ENCODE measurements at regions not wholly inside any gene's neighbourhood (a gene's known extent, or its start where the extent isn't known, plus 50 kb on each side); places are given as distances from the start of the nearest gene placed in this dataset.

DNA sequence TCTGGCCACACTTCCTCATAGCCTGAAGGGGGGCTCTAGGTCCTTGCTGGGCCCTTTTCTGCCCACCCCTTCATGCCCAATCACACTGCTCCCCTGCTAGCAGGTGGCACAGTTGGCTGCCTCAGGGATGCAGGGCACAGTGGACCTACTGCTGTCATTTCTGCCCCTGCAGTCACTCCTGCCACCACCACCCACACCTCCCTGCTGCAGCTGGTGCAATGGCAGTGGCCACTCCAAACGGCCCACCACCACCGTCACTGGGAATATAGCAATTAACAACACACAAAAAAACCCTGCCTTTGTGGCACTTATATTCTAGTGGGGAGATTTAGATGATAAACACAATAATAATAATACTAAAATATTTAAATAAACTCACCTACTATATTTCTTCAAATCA lies 162.4 kb upstream of the DUSP10 start:
- ChIA-PET POLR2A (no interaction called here), CTCF (no interaction called here)
- Histone ChIP-seq H3K9me3 (ENCODE audit: control insufficient read depth in 2 of 3, low read length in 3 of 3) (no peaks in the 10 kb centered on the region), H3K4me3 (ENCODE audit: low read length) (no peak overlapping the region), H3K36me3 (ENCODE audit: control insufficient read depth in 2 of 3, insufficient read depth in 3 of 3, low read length in 3 of 3) (no peaks in the 10 kb centered on the region), H3K27ac (ENCODE audit: low read depth, low read length) (no peak overlapping the region), H3K27me3 (ENCODE audit: control insufficient read depth in 2 of 2, insufficient read depth in 2 of 2, low read length in 2 of 2) (no peaks in the 10 kb centered on the region), H3K4me1 (ENCODE audit: control insufficient read depth in 2 of 2, insufficient read depth in 2 of 2, low read length in 2 of 2) (no peaks in the 10 kb centered on the region)
- ATAC-seq (no peak), DNase-seq (no peak)
- H3K4me1 Mint-ChIP-seq, result no peaks in the 10 kb centered on the region
- H3K4me3 Mint-ChIP-seq, result no peak overlapping the region
- H3K27me3 Mint-ChIP-seq, result peaks cover 0 to 11% (median 1%) of the 10 kb centered on the region in 5 donors
- no peaks in the 10 kb centered on the region for H3K9me3 Mint-ChIP-seq
- intact Hi-C loops (cut with micrococcal nuclease), result no loop called here
- peaks cover 0 to 4% (median 0%) of the 10 kb centered on the region in 5 donors for H3K36me3 Mint-ChIP-seq
- no peak overlapping the region for H3K27ac Mint-ChIP-seq

DNA sequence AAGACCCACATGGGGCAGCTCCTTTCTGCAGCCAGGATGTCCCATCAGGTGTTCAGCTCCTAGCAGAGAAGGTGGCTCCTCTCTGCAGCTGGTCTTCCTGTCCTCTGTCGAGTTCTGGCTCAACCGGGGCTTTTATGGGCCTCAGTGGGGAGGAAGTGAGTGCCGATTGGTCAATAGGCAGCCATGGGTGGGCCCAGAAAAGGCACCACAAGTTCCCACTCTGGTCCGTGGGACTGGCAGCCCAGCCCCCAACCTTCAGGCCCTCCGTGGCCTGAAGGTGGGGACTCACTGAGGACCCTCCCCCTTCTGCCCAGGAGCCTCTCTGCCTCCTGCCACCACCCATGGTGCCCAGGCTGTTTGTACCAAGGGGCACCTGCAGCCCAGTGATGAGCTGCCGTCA lies 161.7 kb upstream of the DUSP10 start:
- no peak overlapping the region for H3K4me3 ChIP-seq (ENCODE audit: low read length)
- H3K9me3 ChIP-seq (ENCODE audit: control insufficient read depth in 2 of 3, low read length in 3 of 3), result no peaks in the 10 kb centered on the region
- ChIA-PET POLR2A (no interaction called here), CTCF (no interaction called here)
- H3K27ac ChIP-seq (ENCODE audit: low read depth, low read length), result no peak overlapping the region
- H3K36me3 ChIP-seq (ENCODE audit: control insufficient read depth in 2 of 3, insufficient read depth in 3 of 3, low read length in 3 of 3), result no peaks in the 10 kb centered on the region
- H3K4me1 Mint-ChIP-seq, result no peaks in the 10 kb centered on the region
- no peaks in the 10 kb centered on the region for H3K4me1 ChIP-seq (ENCODE audit: control insufficient read depth in 2 of 2, insufficient read depth in 2 of 2, low read length in 2 of 2)
- intact Hi-C loops (cut with micrococcal nuclease), result no loop called here
- peaks cover 0 to 4% (median 0%) of the 10 kb centered on the region in 5 donors for H3K36me3 Mint-ChIP-seq
- H3K27me3 Mint-ChIP-seq, result peaks cover 0 to 11% (median 0%) of the 10 kb centered on the region in 5 donors
- DNase-seq (no peak), ATAC-seq (no peak)
- H3K9me3 Mint-ChIP-seq, result no peaks in the 10 kb centered on the region
- H3K27me3 ChIP-seq (ENCODE audit: control insufficient read depth in 2 of 2, insufficient read depth in 2 of 2, low read length in 2 of 2), result no peaks in the 10 kb centered on the region
- no peak overlapping the region for H3K27ac Mint-ChIP-seq
- no peak overlapping the region for H3K4me3 Mint-ChIP-seq

DNA sequence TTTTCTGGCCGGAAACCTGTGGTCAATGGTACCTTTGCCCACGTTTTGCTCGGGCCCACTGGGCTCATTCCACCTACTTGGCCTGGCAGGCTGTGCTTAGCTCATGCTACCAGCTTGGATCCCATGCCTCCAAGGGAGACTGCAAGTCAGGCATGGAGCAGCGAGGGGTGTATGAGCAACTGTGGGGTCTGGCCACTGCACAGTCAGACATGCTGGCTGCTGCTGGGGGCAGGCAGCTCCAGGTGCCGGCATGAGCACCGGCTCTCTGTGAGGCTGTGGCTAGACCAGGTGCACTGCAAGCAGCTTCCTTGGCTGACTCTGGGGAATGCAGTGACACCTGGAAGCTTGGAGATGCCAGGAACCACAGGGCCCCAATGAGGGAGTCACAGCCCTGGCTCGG lies 161.1 kb upstream of the DUSP10 start:
- CTCF ChIA-PET, result no interaction called here
- no peaks in the 10 kb centered on the region for H3K9me3 ChIP-seq (ENCODE audit: control insufficient read depth in 2 of 3, low read length in 3 of 3)
- intact Hi-C loops (cut with micrococcal nuclease), result no loop called here

DNA sequence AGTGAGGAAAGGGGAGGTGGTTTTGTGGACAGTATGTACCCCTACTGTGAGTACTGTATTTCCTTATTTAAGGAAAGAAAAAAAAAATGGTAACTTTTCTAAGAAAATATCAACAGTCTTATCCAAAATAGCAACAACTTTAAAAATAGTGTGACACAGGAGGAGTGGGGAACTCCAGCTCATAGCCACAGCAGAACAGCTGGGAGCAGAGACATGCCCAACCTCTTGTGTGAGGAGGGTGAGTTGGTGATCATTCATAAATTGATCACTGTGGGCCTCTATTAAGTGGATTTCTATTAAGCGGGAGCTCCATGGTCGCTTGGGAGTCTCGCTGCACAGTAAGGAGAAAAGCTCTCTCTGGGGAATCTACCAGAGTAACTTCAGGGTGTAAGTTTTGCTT lies 158.8 kb upstream of the DUSP10 start:
- H3K27me3 ChIP-seq (ENCODE audit: control insufficient read depth in 2 of 2, insufficient read depth in 2 of 2, low read length in 2 of 2), result no peaks in the 10 kb centered on the region
- DNase-seq (no peak), ATAC-seq (no peak)
- peaks cover 0 to 4% (median 0%) of the 10 kb centered on the region in 5 donors for H3K36me3 Mint-ChIP-seq
- POLR2A ChIA-PET, result no interaction called here
- no peak overlapping the region for H3K27ac ChIP-seq (ENCODE audit: low read depth, low read length)
- H3K4me3 Mint-ChIP-seq, result no peak overlapping the region
- no peak overlapping the region for H3K4me3 ChIP-seq (ENCODE audit: low read length)
- peaks cover 0 to 15% (median 3%) of the 10 kb centered on the region in 5 donors for H3K27me3 Mint-ChIP-seq
- intact Hi-C loops (cut with micrococcal nuclease), result no loop called here
- no peaks in the 10 kb centered on the region for H3K9me3 Mint-ChIP-seq
- no peaks in the 10 kb centered on the region for H3K9me3 ChIP-seq (ENCODE audit: control insufficient read depth in 2 of 3, low read length in 3 of 3)
- H3K27ac Mint-ChIP-seq, result no peak overlapping the region
- H3K4me1 Mint-ChIP-seq, result no peaks in the 10 kb centered on the region
- H3K36me3 ChIP-seq (ENCODE audit: control insufficient read depth in 2 of 3, insufficient read depth in 3 of 3, low read length in 3 of 3), result no peaks in the 10 kb centered on the region
- H3K4me1 ChIP-seq (ENCODE audit: control insufficient read depth in 2 of 2, insufficient read depth in 2 of 2, low read length in 2 of 2), result no peaks in the 10 kb centered on the region
- CTCF ChIA-PET, result interaction anchor here (0.6 kb wide), 1 partner anchor 540 kb away, joined by 3 read pairs; no protein-coding TSS in a partner anchor

More for the DNA sequence above, 161.1 kb upstream of the DUSP10 start:
- Mint-ChIP-seq H3K4me3 (no peak overlapping the region), H3K4me1 (no peaks in the 10 kb centered on the region), H3K9me3 (no peaks in the 10 kb centered on the region), H3K27ac (no peak overlapping the region), H3K27me3 (peaks cover 0 to 6% (median 2%) of the 10 kb centered on the region in 5 donors), H3K36me3 (peaks cover 0 to 4% (median 0%) of the 10 kb centered on the region in 5 donors)
- POLR2A ChIA-PET, result no interaction called here
- no peak for ATAC-seq
- no peaks in the 10 kb centered on the region for H3K27me3 ChIP-seq (ENCODE audit: control insufficient read depth in 2 of 2, insufficient read depth in 2 of 2, low read length in 2 of 2)
- H3K4me3 ChIP-seq (ENCODE audit: low read length), result no peak overlapping the region
- no peak for DNase-seq
- no peaks in the 10 kb centered on the region for H3K4me1 ChIP-seq (ENCODE audit: control insufficient read depth in 2 of 2, insufficient read depth in 2 of 2, low read length in 2 of 2)
- H3K27ac ChIP-seq (ENCODE audit: low read depth, low read length), result no peak overlapping the region
- no peaks in the 10 kb centered on the region for H3K36me3 ChIP-seq (ENCODE audit: control insufficient read depth in 2 of 3, insufficient read depth in 3 of 3, low read length in 3 of 3)

DNA sequence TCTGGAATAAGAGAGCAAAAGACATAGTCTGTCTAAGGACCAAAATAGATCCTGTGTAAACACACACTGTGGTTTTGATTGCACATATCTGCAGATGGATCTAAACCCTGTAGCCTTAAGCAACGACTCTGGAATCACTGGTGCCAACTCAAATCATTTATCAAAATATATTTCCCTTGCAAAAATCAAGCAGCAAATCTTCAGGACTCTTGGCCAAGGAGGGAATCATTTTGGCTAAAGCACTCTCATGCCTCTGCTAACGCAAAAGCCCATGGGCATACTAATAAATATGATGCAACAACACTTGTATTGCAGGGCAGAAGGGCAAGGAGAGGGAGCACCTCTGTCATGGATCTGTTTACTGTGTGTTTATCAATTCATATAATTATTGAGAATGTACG lies 155.4 kb upstream of the DUSP10 start:
- ChIA-PET CTCF (no interaction called here), POLR2A (no interaction called here)
- Histone ChIP-seq H3K27me3 (ENCODE audit: control insufficient read depth in 2 of 2, insufficient read depth in 2 of 2, low read length in 2 of 2) (no peaks in the 10 kb centered on the region), H3K4me1 (ENCODE audit: control insufficient read depth in 2 of 2, insufficient read depth in 2 of 2, low read length in 2 of 2) (no peaks in the 10 kb centered on the region), H3K4me3 (ENCODE audit: low read length) (no peak overlapping the region), H3K9me3 (ENCODE audit: control insufficient read depth in 2 of 3, low read length in 3 of 3) (no peaks in the 10 kb centered on the region), H3K27ac (ENCODE audit: low read depth, low read length) (no peak overlapping the region), H3K36me3 (ENCODE audit: control insufficient read depth in 2 of 3, insufficient read depth in 3 of 3, low read length in 3 of 3) (no peaks in the 10 kb centered on the region)
- ATAC-seq (no peak), DNase-seq (no peak)
- intact Hi-C loops (cut with micrococcal nuclease), result no loop called here
- no peak overlapping the region for H3K4me3 Mint-ChIP-seq
- H3K27me3 Mint-ChIP-seq, result peaks cover 0 to 28% (median 0%) of the 10 kb centered on the region in 5 donors
- no peaks in the 10 kb centered on the region for H3K36me3 Mint-ChIP-seq
- no peaks in the 10 kb centered on the region for H3K4me1 Mint-ChIP-seq
- H3K27ac Mint-ChIP-seq, result no peak overlapping the region
- H3K9me3 Mint-ChIP-seq, result peaks cover 0 to 3% (median 0%) of the 10 kb centered on the region in 11 donors

DNA sequence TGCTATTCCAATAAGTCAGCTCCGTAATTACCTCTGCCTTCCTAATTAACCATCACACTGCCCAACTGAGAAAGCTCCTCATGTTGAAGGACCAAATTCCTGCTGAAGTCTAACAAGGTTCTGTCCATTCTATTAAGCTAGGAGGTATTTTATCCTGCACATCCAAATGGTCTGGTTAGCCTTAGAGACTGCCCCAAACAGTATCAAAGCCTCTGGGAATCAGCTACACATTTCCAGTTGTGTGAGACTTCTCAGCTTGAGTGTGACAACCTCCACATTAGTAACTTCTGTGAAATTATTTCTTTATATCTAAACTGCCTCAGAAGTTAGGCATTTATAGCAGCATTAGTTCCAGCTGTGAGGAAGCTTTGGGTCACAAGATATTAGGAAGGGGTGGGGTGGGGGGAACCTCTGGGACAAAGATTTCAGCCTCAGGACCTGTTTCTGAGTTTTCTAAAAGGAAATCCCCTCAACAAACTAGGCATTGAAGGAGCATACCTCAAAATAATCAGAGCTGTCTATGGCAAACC lies 150.5 kb upstream of the DUSP10 start:
- Mint-ChIP-seq H3K4me1 (peaks cover 0 to 5% (median 0%) of the 10 kb centered on the region in 7 donors), H3K36me3 (no peaks in the 10 kb centered on the region), H3K4me3 (no peak overlapping the region), H3K27ac (no peak overlapping the region), H3K27me3 (peaks cover 0 to 38% (median 12%) of the 10 kb centered on the region in 5 donors), H3K9me3 (peaks cover 0 to 3% (median 0%) of the 10 kb centered on the region in 11 donors)
- Histone ChIP-seq H3K27ac (ENCODE audit: low read depth, low read length) (no peak overlapping the region), H3K9me3 (ENCODE audit: control insufficient read depth in 2 of 3, low read length in 3 of 3) (no peaks in the 10 kb centered on the region), H3K4me3 (ENCODE audit: low read length) (no peak overlapping the region), H3K27me3 (ENCODE audit: control insufficient read depth in 2 of 2, insufficient read depth in 2 of 2, low read length in 2 of 2) (no peaks in the 10 kb centered on the region), H3K36me3 (ENCODE audit: control insufficient read depth in 2 of 3, insufficient read depth in 3 of 3, low read length in 3 of 3) (no peaks in the 10 kb centered on the region), H3K4me1 (ENCODE audit: control insufficient read depth in 2 of 2, insufficient read depth in 2 of 2, low read length in 2 of 2) (no peaks in the 10 kb centered on the region)
- POLR2A ChIA-PET, result no interaction called here
- ATAC-seq (no peak), DNase-seq (no peak)
- CTCF ChIA-PET, result no interaction called here
- intact Hi-C loops (cut with micrococcal nuclease), result loop anchor here in 1 of 2 donors (5.0 kb wide), 1 partner anchor 415 kb away; no protein-coding TSS in a partner anchor

DNA sequence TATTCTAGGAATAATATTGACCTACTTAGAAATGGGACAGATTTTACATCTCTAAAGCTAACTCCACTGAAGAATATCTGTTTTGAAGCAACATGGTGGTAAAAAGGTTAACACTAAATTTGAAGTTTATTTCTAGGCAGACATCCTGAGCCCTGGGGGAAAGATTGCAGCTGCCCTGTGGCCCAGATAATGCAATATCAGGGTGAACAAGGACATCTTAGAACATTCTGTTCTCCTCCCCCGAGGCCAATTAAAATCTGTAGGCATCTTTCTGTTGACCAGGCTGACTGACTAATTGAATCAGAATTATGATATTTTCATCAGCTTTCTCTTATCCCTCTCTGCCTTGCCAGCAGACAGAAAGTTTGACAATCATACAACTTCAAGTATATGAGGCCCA lies 149.8 kb upstream of the DUSP10 start:
- no peak overlapping the region for H3K4me3 ChIP-seq (ENCODE audit: low read length)
- ATAC-seq, result no peak
- no peak overlapping the region for H3K27ac ChIP-seq (ENCODE audit: low read depth, low read length)
- intact Hi-C loops (cut with micrococcal nuclease), result loop anchor here in 1 of 2 donors (5.0 kb wide), 1 partner anchor 414 kb away; no protein-coding TSS in a partner anchor
- peaks cover 0 to 3% (median 0%) of the 10 kb centered on the region in 11 donors for H3K9me3 Mint-ChIP-seq
- no peak for DNase-seq
- no peak overlapping the region for H3K27ac Mint-ChIP-seq
- H3K4me1 ChIP-seq (ENCODE audit: control insufficient read depth in 2 of 2, insufficient read depth in 2 of 2, low read length in 2 of 2), result no peaks in the 10 kb centered on the region
- H3K4me1 Mint-ChIP-seq, result peaks cover 0 to 5% (median 0%) of the 10 kb centered on the region in 7 donors
- ChIA-PET POLR2A (no interaction called here), CTCF (no interaction called here)
- H3K27me3 ChIP-seq (ENCODE audit: control insufficient read depth in 2 of 2, insufficient read depth in 2 of 2, low read length in 2 of 2), result no peaks in the 10 kb centered on the region
- H3K4me3 Mint-ChIP-seq, result no peak overlapping the region
- no peaks in the 10 kb centered on the region for H3K36me3 ChIP-seq (ENCODE audit: control insufficient read depth in 2 of 3, insufficient read depth in 3 of 3, low read length in 3 of 3)
- H3K9me3 ChIP-seq (ENCODE audit: control insufficient read depth in 2 of 3, low read length in 3 of 3), result no peaks in the 10 kb centered on the region
- H3K27me3 Mint-ChIP-seq, result peaks cover 0 to 36% (median 12%) of the 10 kb centered on the region in 5 donors
- H3K36me3 Mint-ChIP-seq, result no peaks in the 10 kb centered on the region

Measured in naive thymus-derived CD4-positive, alpha-beta T cell (primary cell).